ENCODE measurements at regions not wholly inside any gene's neighbourhood (a gene's known extent, or its start where the extent isn't known, plus 50 kb on each side); places are given as distances from the start of the nearest gene placed in this dataset.
A peak's percentile ranks its signal among the peaks of the same experiment; 100 is the strongest.

GRCh38 chr16:13307255-13307654 is 405.9 kb downstream of the SHISA9 start:
- DNase-seq (ENCODE audit: low read depth), result peak; percentile 87
- H3K4me3 ChIP-seq (ENCODE audit: low read length), result no peak overlapping the region

GRCh38 chr16:13307851-13308250 is 406.5 kb downstream of the SHISA9 start:
- no peak overlapping the region for H3K4me3 ChIP-seq (ENCODE audit: low read length)
- no peak for DNase-seq (ENCODE audit: low read depth)
- TF ChIP-seq CTCF (IDR thresholded peaks at IDR 0.05; ENCODE audit: insufficient read depth, low read depth, low read length, missing control alignments), result no peak

More at GRCh38 chr16:13307255-13307654, 405.9 kb downstream of the SHISA9 start:
- TF ChIP-seq CTCF (IDR thresholded peaks at IDR 0.05; ENCODE audit: insufficient read depth, low read depth, low read length, missing control alignments), result no peak

- no peak for TF ChIP-seq CTCF (IDR thresholded peaks at IDR 0.05; ENCODE audit: insufficient read depth, low read depth, low read length, missing control alignments)
- DNase-seq (ENCODE audit: low read depth), result no peak
- no peak overlapping the region for H3K4me3 ChIP-seq (ENCODE audit: low read length)
These were observed 410.7 kb downstream of the SHISA9 start for GRCh38 chr16:13312063-13312462.

GRCh38 chr16:13313351-13313750 is 412.0 kb downstream of the SHISA9 start:
- H3K4me3 ChIP-seq (ENCODE audit: low read length), result no peak overlapping the region
- TF ChIP-seq CTCF (IDR thresholded peaks at IDR 0.05; ENCODE audit: insufficient read depth, low read depth, low read length, missing control alignments), result no peak
- no peak for DNase-seq (ENCODE audit: low read depth)

- DNase-seq (ENCODE audit: low read depth), result no peak
- no peak overlapping the region for H3K4me3 ChIP-seq (ENCODE audit: low read length)
- TF ChIP-seq CTCF (IDR thresholded peaks at IDR 0.05; ENCODE audit: insufficient read depth, low read depth, low read length, missing control alignments), result no peak
These were observed 413.2 kb downstream of the SHISA9 start for GRCh38 chr16:13314633-13315032.

- no peak for TF ChIP-seq CTCF (IDR thresholded peaks at IDR 0.05; ENCODE audit: insufficient read depth, low read depth, low read length, missing control alignments)
- DNase-seq (ENCODE audit: low read depth), result peak; percentile 13
- H3K4me3 ChIP-seq (ENCODE audit: low read length), result no peak overlapping the region
These were observed 414.4 kb downstream of the SHISA9 start for GRCh38 chr16:13315642-13316427.

- H3K4me3 ChIP-seq (ENCODE audit: low read length), result no peak overlapping the region
- no peak for DNase-seq (ENCODE audit: low read depth)
- TF ChIP-seq CTCF (IDR thresholded peaks at IDR 0.05; ENCODE audit: insufficient read depth, low read depth, low read length, missing control alignments), result no peak
These were observed 420.9 kb downstream of the SHISA9 start for GRCh38 chr16:13322336-13322735.
